Endothelial cell of umbilical vein (primary cell): ENCODE measurements at regions not wholly inside any gene's neighbourhood (a gene's known extent, or its start where the extent isn't known, plus 50 kb on each side); places are given as distances from the start of the nearest gene placed in this dataset.

Experiments used
- BruUV-seq: library from RNA; stranded (reverse); fragments of 400-500 nt; replicated peaks from 2 replicates; lab custom pipeline; 2021; lab: Mats Ljungman, UMichigan
- CTCF ChIA-PET: fragments of 300-600, 350-600 bp; sonication (Branson Sonifier 250); formaldehyde crosslinking; loops from one replicate; lab custom pipeline; 2021; ENCODE audit warnings: antibody characterized with exemption, inconsistent platforms; lab: Charles Lee
- POLR2A ChIA-PET: fragments of 300-600, 350-600 bp; sonication (Branson Sonifier 250); formaldehyde crosslinking; loops from one replicate; lab custom pipeline; 2021; ENCODE audit warnings: antibody characterized with exemption, inconsistent platforms; lab: Charles Lee
- DNase-seq: peaks from one replicate; pipeline ENCODE4 v3.0.0-alpha.2; 2011; ENCODE audit warnings: low read depth, low spot score
- FAIRE-seq: peaks from 2 replicates; lab custom pipeline; 2011; peaks lifted over from hg19 to GRCh38; lab: Jason Lieb, UNC
- H2AFZ ChIP-seq: 2 replicates; pipeline ENCODE4 v1.6.0; 2012; ENCODE audit warnings: low read depth, low read length, control low read depth, inconsistent platforms
- H3K27ac ChIP-seq: 2 replicates; pipeline ENCODE4 v1.5.1; 2011; ENCODE audit warnings: low read depth, mild to moderate bottlenecking, control low read depth, low read length, moderate library complexity; ENCODE audit not compliant: insufficient read depth
- H3K27me3 ChIP-seq, 2 experiments: 2 replicates each; pipeline versions ENCODE4 v1.6.0 to v1.6.1; 2011; ENCODE audit warnings: low read length in 2 of 2, mixed read lengths in 1 of 2; ENCODE audit not compliant: control insufficient read depth in 2 of 2, insufficient read depth in 2 of 2
- H3K36me3 ChIP-seq, 2 experiments: 2 replicates in 1 of 2; 3 replicates in 1 of 2; pipeline ENCODE4 v1.5.1; 2011; ENCODE audit warnings: low read length in 2 of 2, mild to moderate bottlenecking in 1 of 2, moderate library complexity in 1 of 2; ENCODE audit not compliant: control insufficient read depth in 2 of 2, insufficient read depth in 2 of 2; ENCODE audit errors: extremely low read depth in 1 of 2
- H3K4me1 ChIP-seq: 3 replicates; pipeline ENCODE4 v1.5.1; 2011; ENCODE audit warnings: mild to moderate bottlenecking, low read length; ENCODE audit not compliant: control insufficient read depth, insufficient read depth; ENCODE audit errors: extremely low read depth
- H3K4me2 ChIP-seq: 2 replicates; pipeline ENCODE4 v1.6.1; 2011; ENCODE audit warnings: low read length, control low read depth, mixed read lengths; ENCODE audit not compliant: insufficient read depth
- H3K4me3 ChIP-seq, 3 experiments: fragments of 200-600 bp in 1 of 3; sonication (generic), shearing (Covaris generic) in 1 of 3; replicated peaks in 1 of 3; 2 replicates each; pipeline ENCODE4 v1.5.1; 2011 to 2016; ENCODE audit warnings: control low read depth in 3 of 3, low read length in 3 of 3, mild to moderate bottlenecking in 2 of 3, inconsistent platforms in 1 of 3, low read depth in 1 of 3, moderate library complexity in 1 of 3; ENCODE audit not compliant: insufficient read depth in 1 of 3
- H3K79me2 ChIP-seq: 2 replicates; pipeline ENCODE4 v1.6.0; 2012; ENCODE audit warnings: low read length, inconsistent platforms; ENCODE audit not compliant: control insufficient read depth, insufficient read depth
- H3K9ac ChIP-seq: replicated peaks from 2 replicates; pipeline ENCODE3; 2011; ENCODE audit warnings: low read length, control low read depth; ENCODE audit not compliant: insufficient read depth; ENCODE audit errors: extremely low read depth
- H3K9me1 ChIP-seq: replicated peaks from 3 replicates; pipeline ENCODE4 v1.6.0; 2011; ENCODE audit warnings: mild to moderate bottlenecking, low read length; ENCODE audit not compliant: control insufficient read depth, insufficient read depth; ENCODE audit errors: extremely low read depth
- H3K9me3 ChIP-seq: replicated peaks from 2 replicates; pipeline ENCODE4 v1.5.1; 2012; ENCODE audit warnings: low read length, inconsistent platforms; ENCODE audit not compliant: control insufficient read depth, insufficient read depth
- H4K20me1 ChIP-seq: replicated peaks from 2 replicates; pipeline ENCODE3; 2011; ENCODE audit warnings: mild to moderate bottlenecking, low read length; ENCODE audit not compliant: control insufficient read depth, insufficient read depth; ENCODE audit errors: extremely low read depth
- EZH2 ChIP-seq: IDR thresholded peaks from 2 replicates; pipeline ENCODE4 v1.6.1; 2012; ENCODE audit warnings: borderline replicate concordance, low read depth, mild to moderate bottlenecking, moderate library complexity, low read length, inconsistent platforms; ENCODE audit not compliant: severe bottlenecking
- FOS ChIP-seq: IDR thresholded peaks from 2 replicates; pipeline ENCODE4 v1.6.1; 2011; ENCODE audit warnings: mild to moderate bottlenecking, low read length, moderate library complexity, borderline replicate concordance; ENCODE audit not compliant: insufficient read depth
- GATA2 ChIP-seq: IDR thresholded peaks from 2 replicates; pipeline ENCODE4 v1.7.0; 2011; ENCODE audit warnings: low read depth, mild to moderate bottlenecking, moderate library complexity, mixed read lengths, low read length; ENCODE audit not compliant: insufficient read length, insufficient read depth
- JUN ChIP-seq: IDR thresholded peaks from 2 replicates; pipeline ENCODE4 v1.6.1; 2011; ENCODE audit warnings: borderline replicate concordance, low read depth; ENCODE audit not compliant: insufficient read length, insufficient read depth
- MYC ChIP-seq: IDR thresholded peaks from one replicate; pipeline ENCODE4 v1.6.1; 2011; ENCODE audit warnings: mild to moderate bottlenecking, low read depth, low read length
- POLR2A ChIP-seq: IDR thresholded peaks from 2 replicates; pipeline ENCODE4 v1.6.1; 2012; ENCODE audit warnings: low read depth, mild to moderate bottlenecking, control low read depth, low read length
- POLR2AphosphoS5 ChIP-seq: IDR thresholded peaks from 2 replicates; pipeline ENCODE4 v1.6.1; 2012; ENCODE audit warnings: low read depth, mild to moderate bottlenecking, control low read depth, low read length, moderate library complexity; ENCODE audit not compliant: insufficient read depth
- dilution Hi-C: fragments of 300-500 bp; cut with MboI; formaldehyde crosslinking; loops from one replicate; pipeline ENCODE4 v1.15.0; 2019; ENCODE audit warnings: low sequenced_read_pairs; ENCODE audit not compliant: extremely low pct_ligation_motif_present
- intact Hi-C: fragments of 100-400 bp; cut with micrococcal nuclease; formaldehyde crosslinking; loops from one replicate; pipeline ENCODE4 v1.10.0; 2022
- TF ChIP-seq, protein P1 (sequence below): IDR thresholded peaks from 2 replicates; pipeline ENCODE4 v1.6.1; 2011; ENCODE audit not compliant: insufficient read depth, insufficient read length
- TF ChIP-seq, protein P2 (sequence below), 2 donors: IDR thresholded peaks; 1 replicate in 1 of 2; 2 replicates in 1 of 2; pipeline ENCODE4 v1.5.1; 2011; ENCODE audit warnings: low read length in 2 of 2, mild to moderate bottlenecking in 2 of 2, moderate library complexity in 2 of 2, control low read depth in 1 of 2, inconsistent platforms in 1 of 2, low read depth in 1 of 2; ENCODE audit not compliant: insufficient read depth in 1 of 2; ENCODE audit errors: extremely low read depth in 1 of 2

DNA sequence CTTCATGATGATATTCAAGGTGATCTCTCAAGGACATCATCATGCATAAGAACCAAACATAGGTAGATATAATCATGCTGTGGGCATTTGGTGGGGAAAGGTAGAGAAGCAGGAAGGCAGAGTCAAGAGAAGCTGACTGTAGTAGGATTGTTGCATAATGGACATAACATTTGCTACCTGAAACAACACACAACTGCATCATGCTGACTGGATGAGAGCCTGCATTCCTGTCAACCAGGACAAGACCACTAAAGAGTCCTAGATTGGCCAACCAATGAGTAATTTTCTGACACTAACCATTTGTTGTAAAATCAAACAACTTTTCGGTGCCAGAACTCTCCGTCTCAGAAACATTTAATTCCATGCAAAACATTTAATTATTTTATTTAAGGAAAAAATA, 377.2 kb downstream of the PLPP3 start:
- Histone ChIP-seq H3K4me2 (no peak overlapping the region), H3K9ac (no peak overlapping the region), H3K9me3 (no peaks in the 10 kb centered on the region), H3K9me1 (no peaks in the 10 kb centered on the region), H3K36me3 (no peaks in the 10 kb centered on the region), H2AFZ (no peak overlapping the region), H3K4me3 (no peak overlapping the region), H3K79me2 (no peaks in the 10 kb centered on the region), H3K27me3 (no peaks in the 10 kb centered on the region), H3K4me1 (no peaks in the 10 kb centered on the region), H3K27ac (no peak overlapping the region), H4K20me1 (no peaks in the 10 kb centered on the region)
- dilution Hi-C loops (no loop called here), intact Hi-C loops (no loop called here)
- no peak for DNase-seq
- TF ChIP-seq POLR2A (no peak), MYC (no peak), FOS (no peak), JUN (no peak), EZH2 (no peak), POLR2AphosphoS5 (no peak), GATA2 (no peak)
- TF ChIP-seq, protein P1, sequence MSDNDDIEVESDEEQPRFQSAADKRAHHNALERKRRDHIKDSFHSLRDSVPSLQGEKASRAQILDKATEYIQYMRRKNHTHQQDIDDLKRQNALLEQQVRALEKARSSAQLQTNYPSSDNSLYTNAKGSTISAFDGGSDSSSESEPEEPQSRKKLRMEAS: no peak
- TF ChIP-seq, protein P2, sequence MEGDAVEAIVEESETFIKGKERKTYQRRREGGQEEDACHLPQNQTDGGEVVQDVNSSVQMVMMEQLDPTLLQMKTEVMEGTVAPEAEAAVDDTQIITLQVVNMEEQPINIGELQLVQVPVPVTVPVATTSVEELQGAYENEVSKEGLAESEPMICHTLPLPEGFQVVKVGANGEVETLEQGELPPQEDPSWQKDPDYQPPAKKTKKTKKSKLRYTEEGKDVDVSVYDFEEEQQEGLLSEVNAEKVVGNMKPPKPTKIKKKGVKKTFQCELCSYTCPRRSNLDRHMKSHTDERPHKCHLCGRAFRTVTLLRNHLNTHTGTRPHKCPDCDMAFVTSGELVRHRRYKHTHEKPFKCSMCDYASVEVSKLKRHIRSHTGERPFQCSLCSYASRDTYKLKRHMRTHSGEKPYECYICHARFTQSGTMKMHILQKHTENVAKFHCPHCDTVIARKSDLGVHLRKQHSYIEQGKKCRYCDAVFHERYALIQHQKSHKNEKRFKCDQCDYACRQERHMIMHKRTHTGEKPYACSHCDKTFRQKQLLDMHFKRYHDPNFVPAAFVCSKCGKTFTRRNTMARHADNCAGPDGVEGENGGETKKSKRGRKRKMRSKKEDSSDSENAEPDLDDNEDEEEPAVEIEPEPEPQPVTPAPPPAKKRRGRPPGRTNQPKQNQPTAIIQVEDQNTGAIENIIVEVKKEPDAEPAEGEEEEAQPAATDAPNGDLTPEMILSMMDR (IDR thresholded peaks at IDR 0.05; ENCODE audit: extremely low read depth in 1 of 2, insufficient read depth in 1 of 2, low read depth in 1 of 2, low read length in 2 of 2): no peak
- BruUV-seq: no TSS peak
- no peak for FAIRE-seq
- CTCF ChIA-PET: no interaction called here
- POLR2A ChIA-PET: no interaction called here
